ENCODE measurements at regions not wholly inside any gene's neighbourhood (a gene's known extent, or its start where the extent isn't known, plus 50 kb on each side); places are given as distances from the start of the nearest gene placed in this dataset.
"Not testable (repeated sequence)": the region's sequence is repeated elsewhere in the genome, so short reads cannot be mapped to it uniquely, and the experiment has no call there.

- no peak for DNase-seq (ENCODE audit: low read depth in 1 of 2, low spot score in 1 of 2)
Measured at GRCh38 chr18:25503567-25504081, 151.7 kb upstream of the ZNF521 start.

GRCh38 chr18:25497151-25497794, 145.3 kb upstream of the ZNF521 start:
- DNase-seq (ENCODE audit: low read depth in 1 of 2, low spot score in 1 of 2): no peak

GRCh38 chr18:25496544-25496943, 144.6 kb upstream of the ZNF521 start:
- no peak for DNase-seq (ENCODE audit: low read depth in 1 of 2, low spot score in 1 of 2)

- DNase-seq (ENCODE audit: low read depth in 1 of 2, low spot score in 1 of 2): no peak
Measured at GRCh38 chr18:25495606-25496005, 143.6 kb upstream of the ZNF521 start.

GRCh38 chr18:25494888-25495287, 142.9 kb upstream of the ZNF521 start:
- DNase-seq (ENCODE audit: low read depth in 1 of 2, low spot score in 1 of 2): no peak

GRCh38 chr18:25493401-25493800, 141.4 kb upstream of the ZNF521 start:
- DNase-seq (ENCODE audit: low read depth in 1 of 2, low spot score in 1 of 2): no peak

GRCh38 chr18:25490316-25490715, 138.3 kb upstream of the ZNF521 start:
- no peak for DNase-seq (ENCODE audit: low read depth in 1 of 2, low spot score in 1 of 2)

- no peak for DNase-seq (ENCODE audit: low read depth in 1 of 2, low spot score in 1 of 2)
Measured at GRCh38 chr18:25473008-25473407, 121.0 kb upstream of the ZNF521 start.

GRCh38 chr18:25470756-25471524, 119.0 kb upstream of the ZNF521 start:
- DNase-seq (ENCODE audit: low read depth in 1 of 2, low spot score in 1 of 2): not testable (repeated sequence)

- DNase-seq (ENCODE audit: low read depth in 1 of 2, low spot score in 1 of 2): no peak
Measured at GRCh38 chr18:25470062-25470461, 118.1 kb upstream of the ZNF521 start.

- DNase-seq (ENCODE audit: low read depth in 1 of 2, low spot score in 1 of 2): no peak
Measured at GRCh38 chr18:25469489-25469888, 117.5 kb upstream of the ZNF521 start.

GRCh38 chr18:25467226-25467987, 115.4 kb upstream of the ZNF521 start:
- DNase-seq (ENCODE audit: low read depth in 1 of 2, low spot score in 1 of 2): no peak

- DNase-seq (ENCODE audit: low read depth in 1 of 2, low spot score in 1 of 2): no peak
Measured at GRCh38 chr18:25465152-25465732, 113.3 kb upstream of the ZNF521 start.

- DNase-seq (ENCODE audit: low read depth in 1 of 2, low spot score in 1 of 2): no peak
Measured at GRCh38 chr18:25464227-25464626, 112.3 kb upstream of the ZNF521 start.

- no peak for DNase-seq (ENCODE audit: low read depth in 1 of 2, low spot score in 1 of 2)
Measured at GRCh38 chr18:25463726-25464125, 111.8 kb upstream of the ZNF521 start.

- DNase-seq (ENCODE audit: low read depth in 1 of 2, low spot score in 1 of 2): no peak
Measured at GRCh38 chr18:25459814-25460213, 107.8 kb upstream of the ZNF521 start.

- no peak for DNase-seq (ENCODE audit: low read depth in 1 of 2, low spot score in 1 of 2)
Measured at GRCh38 chr18:25457601-25458000, 105.6 kb upstream of the ZNF521 start.

- DNase-seq (ENCODE audit: low read depth in 1 of 2, low spot score in 1 of 2): no peak
Measured at GRCh38 chr18:25457126-25457525, 105.2 kb upstream of the ZNF521 start.

- DNase-seq (ENCODE audit: low read depth in 1 of 2, low spot score in 1 of 2): no peak
Measured at GRCh38 chr18:25456334-25457010, 104.5 kb upstream of the ZNF521 start.

- DNase-seq (ENCODE audit: low read depth in 1 of 2, low spot score in 1 of 2): no peak
Measured at GRCh38 chr18:25455646-25456045, 103.7 kb upstream of the ZNF521 start.

GRCh38 chr18:25455159-25455558, 103.2 kb upstream of the ZNF521 start:
- no peak for DNase-seq (ENCODE audit: low read depth in 1 of 2, low spot score in 1 of 2)

Data from activated T-helper 1 cell treated with anti-CD3 and anti-CD28 coated beads, Interleukin-2, amount 50 U/mL, for 16 hours (primary cell).